NCI-H2171 (cell line): ENCODE measurements at regions not wholly inside any gene's neighbourhood (a gene's known extent, or its start where the extent isn't known, plus 50 kb on each side); places are given as distances from the start of the nearest gene placed in this dataset.

Source experiments
- DNase-seq: peaks from one replicate; lab custom pipeline; 2025; lab: John Stamatoyannopoulos, UW

- no peak for DNase-seq
Observed at GRCh38 chr7:85781606-85782005, 594.8 kb upstream of the SEMA3D start.

- DNase-seq, result no peak
Observed at GRCh38 chr7:85776691-85777345, 590.0 kb upstream of the SEMA3D start.

GRCh38 chr7:85775431-85775830 is 588.6 kb upstream of the SEMA3D start:
- no peak for DNase-seq

GRCh38 chr7:85774986-85775385 is 588.1 kb upstream of the SEMA3D start:
- DNase-seq, result no peak

GRCh38 chr7:85773116-85773728 is 586.4 kb upstream of the SEMA3D start:
- no peak for DNase-seq

GRCh38 chr7:85771516-85771915 is 584.7 kb upstream of the SEMA3D start:
- no peak for DNase-seq

- no peak for DNase-seq
Observed at GRCh38 chr7:85770332-85770731, 583.5 kb upstream of the SEMA3D start.

GRCh38 chr7:85765698-85766298 is 578.9 kb upstream of the SEMA3D start:
- DNase-seq, result no peak

GRCh38 chr7:85764034-85764433 is 577.2 kb upstream of the SEMA3D start:
- no peak for DNase-seq

GRCh38 chr7:85757348-85757747 is 570.5 kb upstream of the SEMA3D start:
- DNase-seq, result no peak

GRCh38 chr7:85750454-85750949 is 563.6 kb upstream of the SEMA3D start:
- DNase-seq, result peak; percentile 2

GRCh38 chr7:85749696-85750453 is 563.0 kb upstream of the SEMA3D start:
- no peak for DNase-seq

- DNase-seq, result no peak
Observed at GRCh38 chr7:85748861-85749260, 562.0 kb upstream of the SEMA3D start.

GRCh38 chr7:85737426-85737825 is 550.6 kb upstream of the SEMA3D start:
- DNase-seq, result no peak

GRCh38 chr7:85736085-85736484 is 549.2 kb upstream of the SEMA3D start:
- no peak for DNase-seq

- peak; percentile 3 for DNase-seq
Observed at GRCh38 chr7:85734823-85735222, 548.0 kb upstream of the SEMA3D start.

GRCh38 chr7:85733169-85733915 is 546.5 kb upstream of the SEMA3D start:
- no peak for DNase-seq

- no peak for DNase-seq
Observed at GRCh38 chr7:85730012-85730411, 543.2 kb upstream of the SEMA3D start.

- DNase-seq, result no peak
Observed at GRCh38 chr7:85725026-85725425, 538.2 kb upstream of the SEMA3D start.

- DNase-seq, result no peak
Observed at GRCh38 chr7:85719981-85720953, 533.4 kb upstream of the SEMA3D start.

GRCh38 chr7:85716353-85716752 is 529.5 kb upstream of the SEMA3D start:
- DNase-seq, result no peak
